A204.1 (cell line): ENCODE measurements at regions not wholly inside any gene's neighbourhood (a gene's known extent, or its start where the extent isn't known, plus 50 kb on each side); places are given as distances from the start of the nearest gene placed in this dataset.
"Not testable (repeated sequence)": the region's sequence is repeated elsewhere in the genome, so short reads cannot be mapped to it uniquely, and the experiment has no call there.

Experiments
- FAIRE-seq: peaks from 2 replicates; lab custom pipeline; 2012; peaks lifted over from hg19 to GRCh38; lab: Jason Lieb, UNC

DNA sequence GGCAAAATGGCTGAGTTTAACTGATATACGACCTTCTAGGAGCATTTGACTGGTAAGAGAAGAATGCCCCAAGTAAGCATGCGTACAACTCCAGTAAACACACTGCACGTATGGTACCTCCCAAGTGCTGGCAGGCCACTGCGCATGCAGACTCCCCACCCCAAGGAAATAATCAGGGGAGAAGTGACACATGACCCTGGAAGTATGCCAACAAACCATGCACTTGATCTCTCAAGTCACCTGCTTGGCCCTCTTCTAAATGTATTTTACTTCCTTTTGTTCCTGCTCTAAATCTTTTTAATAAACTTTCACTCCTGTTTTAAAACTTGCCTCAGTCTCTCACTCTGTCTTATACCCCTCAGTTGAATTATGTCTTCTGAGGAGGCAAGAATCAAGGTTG, 129.8 kb upstream of the COL5A2 start:
- no peak for FAIRE-seq

DNA sequence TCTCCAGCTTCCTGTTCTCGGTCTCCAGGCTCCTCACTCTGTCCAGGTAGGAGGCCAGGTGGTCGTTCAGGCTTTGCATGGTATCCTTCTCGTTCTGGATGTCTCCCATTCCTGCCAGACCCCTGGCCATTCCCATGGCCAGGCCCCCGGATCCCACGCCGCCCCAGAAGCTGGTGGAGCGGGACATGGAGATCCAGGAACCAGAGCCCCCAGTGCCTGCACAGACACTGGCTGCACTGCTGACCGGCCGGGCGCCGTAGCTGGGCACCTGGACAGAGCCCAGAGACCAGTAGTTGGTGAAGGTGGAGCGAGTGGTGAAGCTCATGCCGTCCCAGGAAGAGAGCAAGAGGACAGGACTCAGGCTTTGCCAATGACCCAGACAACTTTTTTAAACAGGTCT, 129.1 kb upstream of the WDR75 start:
- FAIRE-seq = no peak

DNA sequence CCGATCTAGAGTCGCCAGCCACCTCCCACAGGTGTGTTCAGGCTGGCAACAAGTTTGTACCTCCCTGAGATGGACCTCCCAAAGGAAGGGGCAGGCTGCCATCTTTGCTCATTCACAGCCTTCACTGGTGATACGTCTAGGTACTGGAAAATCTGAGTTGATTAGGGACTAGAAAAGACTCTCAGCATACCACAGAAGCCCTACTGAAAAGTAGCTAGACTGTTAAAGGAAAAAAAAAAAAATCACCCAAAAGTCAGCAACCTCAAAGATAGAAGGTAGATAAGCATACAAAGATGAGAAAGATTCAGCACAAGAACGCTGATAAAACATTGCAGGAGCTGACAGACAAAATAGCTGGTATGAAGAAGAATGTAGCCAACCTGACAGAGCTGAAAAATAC, 128.6 kb upstream of the WDR75 start:
- FAIRE-seq = no peak

DNA sequence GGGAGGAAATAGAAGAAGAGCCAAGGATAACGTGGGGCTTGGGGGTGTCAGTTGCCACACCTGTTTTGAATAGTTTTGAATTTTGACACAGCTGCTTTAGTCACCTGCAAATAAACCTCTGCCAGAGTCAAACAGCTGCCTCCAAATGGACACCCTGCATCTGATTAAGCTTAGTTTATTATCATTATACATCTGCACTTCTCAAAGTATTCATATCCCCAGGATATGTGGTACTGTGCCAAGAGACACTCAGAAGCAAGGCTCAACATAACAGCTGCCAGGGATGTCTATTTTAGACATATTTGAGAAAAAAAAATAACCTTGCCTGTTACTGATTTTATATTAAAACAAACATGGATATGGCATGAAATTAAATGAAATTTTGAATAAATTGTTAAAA, 122.5 kb upstream of the WDR75 start:
- no peak for FAIRE-seq

DNA sequence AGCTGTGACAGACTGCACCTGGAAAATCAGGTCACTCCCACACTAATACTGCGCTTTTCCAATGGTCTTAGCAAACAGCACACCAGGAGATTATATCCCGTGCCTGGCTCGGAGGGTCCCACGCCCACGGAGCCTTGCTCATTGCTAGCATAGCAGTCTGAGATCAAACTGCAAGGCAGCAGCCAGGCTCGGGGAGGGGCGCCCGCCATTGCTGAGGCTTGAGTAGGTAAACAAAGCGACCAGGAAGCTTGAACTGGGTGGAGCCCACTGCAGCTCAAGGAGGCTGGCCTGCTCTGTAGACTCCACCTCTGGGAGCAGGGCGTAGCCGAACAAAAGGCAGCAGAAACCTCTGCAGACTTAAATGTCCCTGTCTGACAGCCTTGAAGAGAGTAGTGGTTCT, 121.8 kb upstream of the WDR75 start:
- FAIRE-seq = not testable (repeated sequence)

DNA sequence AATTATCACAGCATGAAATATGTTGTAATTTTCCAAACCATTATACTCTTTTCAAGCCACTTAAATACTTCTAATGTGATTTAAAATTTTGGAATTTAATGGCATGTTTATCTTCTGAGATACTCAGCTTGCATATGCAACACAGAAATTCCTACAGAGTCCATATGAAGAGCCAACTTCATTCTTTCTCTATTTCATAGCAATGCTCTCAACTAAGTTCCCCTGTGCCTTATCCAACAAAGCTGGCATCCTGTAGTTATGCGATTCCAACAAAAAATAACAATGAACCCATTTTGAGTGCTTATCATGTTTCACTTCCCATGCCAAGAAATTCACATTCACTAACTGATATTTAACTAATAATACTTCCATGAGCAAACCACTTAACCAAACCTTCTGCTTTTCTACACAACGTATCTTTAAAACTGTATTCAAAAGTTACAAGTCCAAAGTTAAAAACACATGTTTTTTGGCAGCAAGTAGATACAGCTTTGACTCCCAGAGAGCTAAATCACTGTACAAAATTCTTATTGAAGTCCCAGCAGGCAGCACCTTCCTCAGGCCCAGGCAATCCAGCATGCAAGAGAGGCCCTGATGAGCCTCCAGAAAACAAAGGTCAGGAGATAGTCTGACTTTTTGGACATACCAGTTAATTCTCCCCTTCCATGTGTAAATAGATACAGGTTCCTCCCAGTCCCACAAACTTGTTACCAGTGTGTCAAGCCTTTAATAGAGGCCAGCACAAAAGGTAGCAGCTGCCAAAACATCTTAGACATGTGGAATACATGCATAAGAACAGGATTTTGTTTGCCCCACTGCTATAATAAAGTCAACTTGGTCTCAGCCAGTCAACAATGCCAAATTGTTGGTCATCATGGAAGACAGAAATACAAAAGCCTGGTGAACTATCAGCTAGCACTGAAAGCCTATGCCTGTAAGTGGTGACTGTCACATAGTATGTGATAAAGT, 113.1 kb upstream of the WDR75 start:
- FAIRE-seq = no peak

DNA sequence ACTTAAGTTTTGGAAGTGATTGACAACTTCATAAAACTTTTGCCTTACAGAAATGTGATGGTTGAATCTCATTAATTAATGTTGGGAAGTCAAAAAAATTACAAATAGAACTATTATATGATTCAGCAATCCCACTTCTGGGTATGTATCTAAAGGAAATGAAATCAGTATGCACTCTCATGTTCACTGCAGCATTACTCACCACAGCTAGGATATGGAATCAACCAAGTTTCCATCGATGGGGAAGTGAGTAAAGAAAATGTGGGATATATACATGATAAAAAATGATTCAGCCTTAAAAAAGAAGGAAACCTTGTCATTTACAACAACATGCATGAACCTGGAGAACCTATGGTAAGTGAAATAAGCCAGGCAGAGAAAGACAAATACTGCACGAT, 112.4 kb upstream of the WDR75 start:
- FAIRE-seq = no peak

DNA sequence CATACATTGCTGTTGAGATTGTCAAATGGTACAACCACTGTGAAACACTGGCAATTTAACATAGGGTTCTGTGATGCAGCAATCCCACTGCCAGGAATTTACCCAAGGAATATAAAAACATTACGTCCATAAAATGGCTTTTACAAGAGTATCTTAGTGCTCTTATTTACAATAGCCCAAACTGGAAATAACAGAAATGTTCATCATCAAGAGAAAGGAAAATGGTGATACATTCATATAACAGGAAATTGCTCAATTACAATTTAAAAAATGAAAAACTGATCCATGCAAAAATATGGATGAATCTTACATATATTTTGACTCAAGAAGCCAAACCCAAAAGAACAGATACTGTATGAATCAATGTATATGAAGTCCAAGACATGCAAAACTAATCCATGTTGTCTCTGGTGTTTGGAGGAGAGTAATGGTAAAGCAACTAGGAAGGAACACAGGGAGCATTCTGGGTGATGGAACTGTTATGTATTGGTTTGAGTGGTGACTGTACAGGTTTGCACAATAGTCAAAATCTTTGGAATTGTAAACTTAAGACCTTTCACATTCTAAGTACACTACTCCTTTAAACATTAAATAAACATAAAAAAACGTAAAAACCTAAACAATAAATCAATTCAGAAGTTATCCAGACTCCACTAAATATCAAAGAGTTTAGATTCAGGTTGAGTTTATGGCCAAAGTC, 104.8 kb upstream of the WDR75 start:
- FAIRE-seq = no peak

DNA sequence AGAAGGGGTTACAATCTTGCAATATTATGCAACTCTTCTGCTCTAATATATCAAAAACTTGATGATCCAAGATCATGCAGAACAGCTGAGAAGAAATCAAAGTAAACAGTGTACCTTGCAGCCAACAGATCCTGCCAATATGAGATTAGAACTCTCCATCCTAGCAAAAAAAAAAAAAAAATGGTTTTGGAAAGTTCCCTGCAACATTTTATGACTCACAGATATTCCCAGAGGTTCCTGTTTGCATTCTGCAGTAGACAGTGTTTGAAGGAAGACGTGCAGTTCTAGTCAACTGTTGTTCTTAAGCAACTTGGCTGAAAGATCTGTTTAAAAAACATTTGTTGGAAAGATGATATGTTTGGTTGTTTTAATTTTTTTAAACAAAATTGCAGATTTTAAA, 103.6 kb upstream of the WDR75 start:
- FAIRE-seq = no peak

DNA sequence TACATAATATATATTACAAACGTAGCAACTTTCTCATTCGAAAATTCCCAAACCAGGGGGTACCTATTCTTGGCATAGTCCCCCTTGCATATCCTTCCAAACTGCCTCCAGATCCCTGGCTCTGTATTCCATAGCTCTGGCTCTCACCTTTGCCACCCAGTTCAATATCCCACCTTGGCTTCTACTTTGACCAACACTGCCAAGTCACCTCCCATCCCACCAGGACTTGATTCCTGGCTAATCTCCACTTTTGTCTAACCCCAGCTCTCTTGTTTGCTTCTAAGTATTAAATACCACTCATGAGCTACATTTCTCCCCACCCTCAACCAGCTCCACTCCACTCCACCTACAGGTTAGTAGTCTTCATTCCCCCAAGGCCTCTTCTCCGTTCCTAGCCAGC, 103.2 kb upstream of the WDR75 start:
- FAIRE-seq = no peak

DNA sequence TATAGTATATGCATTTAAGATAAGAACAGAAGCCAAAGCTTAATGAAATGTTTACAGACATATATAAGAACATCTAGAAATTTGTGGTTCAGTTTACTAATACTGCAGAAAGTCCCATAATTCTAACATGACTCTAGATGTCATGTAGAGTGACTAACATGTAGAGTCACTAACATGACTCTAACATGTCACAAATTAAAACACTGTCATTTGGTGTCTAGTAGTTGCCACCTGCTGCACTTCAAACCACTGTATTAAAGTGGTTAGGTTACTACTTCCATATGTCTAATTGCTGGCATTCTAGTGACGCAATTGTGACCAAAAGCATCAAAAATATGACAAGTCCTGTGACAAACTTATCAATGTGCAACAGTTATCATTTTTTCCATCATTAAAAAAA, 100.2 kb upstream of the WDR75 start:
- no peak for FAIRE-seq

DNA sequence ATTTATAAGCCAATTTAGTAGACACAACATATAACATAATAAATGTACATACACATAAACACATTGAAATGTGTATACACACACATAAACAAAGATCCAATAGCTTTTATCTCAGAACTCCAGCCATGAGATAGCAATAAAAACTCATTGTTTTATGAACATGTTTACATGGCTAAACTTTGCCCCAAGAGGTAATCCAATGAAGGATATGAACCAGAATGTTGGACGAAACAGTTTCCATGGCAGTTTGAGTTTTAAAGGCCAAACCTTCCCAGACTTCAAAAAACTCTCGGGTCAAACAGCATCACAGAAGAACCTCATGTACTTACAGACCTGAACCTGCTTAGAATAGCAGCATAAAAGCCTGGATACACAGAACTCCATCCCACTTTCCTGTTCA, 97.2 kb upstream of the WDR75 start:
- FAIRE-seq = no peak

DNA sequence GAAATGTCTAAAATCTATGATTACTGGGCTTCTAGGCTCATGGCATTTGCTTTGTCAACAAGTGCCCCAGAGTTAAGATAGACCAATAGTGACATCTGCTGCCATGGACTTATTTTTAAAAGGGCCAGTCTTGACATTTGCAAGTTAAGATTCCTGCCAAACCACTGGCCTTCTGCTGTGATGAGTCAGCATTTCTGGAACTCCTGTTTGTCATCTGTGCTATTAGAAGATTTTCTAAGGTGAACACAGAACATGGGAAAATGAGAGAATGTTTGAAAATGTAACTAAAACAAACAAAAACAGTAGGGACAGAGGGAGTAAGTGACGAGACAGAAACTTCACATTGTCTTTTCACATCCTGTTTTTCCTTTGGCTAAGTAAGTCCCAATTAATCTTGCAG, 93.7 kb upstream of the WDR75 start:
- FAIRE-seq = no peak

DNA sequence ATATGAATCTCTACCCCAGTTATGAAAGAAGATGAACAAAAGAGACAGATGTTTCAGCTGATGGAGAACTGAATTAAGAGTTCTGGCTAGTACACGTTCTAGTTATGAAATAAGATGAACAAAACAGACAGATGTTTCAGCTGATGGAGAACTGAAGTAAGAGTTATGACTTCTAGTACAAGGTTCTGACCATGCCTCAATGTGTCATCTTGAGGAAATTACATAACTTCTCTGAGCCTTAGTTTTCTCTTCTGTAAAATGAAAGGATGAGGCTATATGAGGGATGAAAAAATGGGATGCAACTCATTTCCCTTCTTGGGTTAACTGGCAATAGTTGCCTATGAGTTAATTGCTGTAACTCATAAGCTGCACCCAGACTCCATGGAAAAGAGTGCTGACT, 92.9 kb upstream of the WDR75 start:
- no peak for FAIRE-seq

DNA sequence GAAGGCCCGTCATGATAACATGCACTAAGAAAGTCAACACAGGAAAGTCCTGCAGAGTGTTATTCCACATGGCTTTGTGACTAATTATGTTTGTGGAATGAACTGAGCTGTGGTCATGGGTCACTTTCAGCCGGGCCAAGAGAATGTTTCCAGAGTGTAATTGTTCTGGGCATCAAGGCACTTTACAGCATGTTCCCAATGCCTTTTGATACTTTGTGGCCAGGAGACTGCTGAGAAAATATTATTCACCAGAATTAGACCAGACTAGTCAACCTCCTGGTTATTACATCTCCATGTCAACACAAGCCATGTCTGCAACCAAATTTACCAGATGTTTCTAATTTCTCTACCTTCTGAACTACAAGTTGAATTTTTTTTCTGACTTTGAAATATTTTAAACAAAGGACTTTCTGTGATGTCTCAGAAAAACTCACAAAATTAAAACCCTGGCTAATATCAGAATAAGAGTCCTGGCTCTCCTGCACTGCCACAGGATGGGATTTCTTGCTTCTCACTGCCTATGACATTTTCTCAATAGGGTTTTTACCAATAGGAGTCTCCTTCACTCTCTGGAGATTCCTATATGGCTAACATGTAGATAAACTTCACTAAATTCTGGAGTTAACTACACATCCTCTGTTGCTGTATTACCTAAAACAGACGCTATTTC, 90.6 kb upstream of the WDR75 start:
- no peak for FAIRE-seq

DNA sequence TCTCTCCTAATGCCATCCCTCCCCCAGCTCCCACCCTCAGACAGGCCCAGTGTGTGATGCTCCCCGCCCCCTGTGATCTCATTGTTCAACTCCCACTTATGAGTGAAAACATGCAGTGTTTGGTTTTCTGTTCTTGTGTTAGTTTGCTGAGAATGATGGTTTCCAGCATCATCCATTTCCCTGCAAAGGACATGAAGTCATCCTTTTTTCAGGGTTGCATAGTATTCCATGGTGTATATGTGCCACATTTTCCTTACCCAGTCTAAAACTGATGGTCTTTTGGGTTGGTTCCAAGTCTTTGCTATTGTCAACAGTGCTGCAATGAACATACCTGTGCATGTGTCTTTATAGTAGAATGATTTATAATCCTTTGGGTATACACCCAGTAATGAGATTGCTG, 89.3 kb upstream of the WDR75 start:
- FAIRE-seq = not testable (repeated sequence)

DNA sequence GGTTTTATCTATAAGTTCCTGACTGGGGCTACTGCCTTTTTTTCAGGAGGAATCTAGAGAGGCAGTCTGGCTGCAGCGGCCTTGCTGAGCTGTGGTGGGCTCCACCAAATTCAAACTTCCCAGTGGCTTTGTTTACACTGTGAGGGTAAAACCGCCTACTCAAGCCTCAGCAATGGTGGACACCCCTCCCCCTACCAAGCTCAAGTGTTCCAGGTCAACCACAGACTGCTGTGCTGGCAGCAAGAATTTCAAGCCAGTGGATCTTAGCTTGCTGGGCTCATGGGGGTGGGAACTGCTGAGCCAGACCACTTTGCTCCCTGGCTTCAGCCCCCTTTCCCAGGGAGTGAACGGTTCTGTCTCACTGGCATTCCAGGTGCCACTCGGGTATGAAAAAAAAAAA, 83.9 kb upstream of the WDR75 start:
- FAIRE-seq = not testable (repeated sequence)

DNA sequence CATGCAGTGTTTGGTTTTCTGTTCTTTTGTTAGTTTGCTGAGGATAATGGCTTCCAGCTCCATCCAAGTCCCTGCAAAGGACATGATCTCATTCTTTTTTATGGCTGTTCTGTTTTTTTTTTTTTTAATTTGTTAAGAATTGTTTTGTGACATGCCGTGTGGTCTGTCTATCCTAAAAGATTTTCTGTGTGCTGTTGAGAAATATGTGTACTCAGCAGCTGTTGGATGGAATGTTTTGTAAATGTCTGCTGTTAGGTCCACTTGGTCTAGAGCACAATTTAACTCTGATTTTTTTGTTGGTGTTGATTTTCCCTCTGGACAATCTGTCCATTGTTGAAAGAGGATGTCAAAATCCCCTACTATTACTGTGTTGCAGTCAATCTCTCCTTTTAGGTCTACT, 80.4 kb upstream of the WDR75 start:
- no peak for FAIRE-seq

DNA sequence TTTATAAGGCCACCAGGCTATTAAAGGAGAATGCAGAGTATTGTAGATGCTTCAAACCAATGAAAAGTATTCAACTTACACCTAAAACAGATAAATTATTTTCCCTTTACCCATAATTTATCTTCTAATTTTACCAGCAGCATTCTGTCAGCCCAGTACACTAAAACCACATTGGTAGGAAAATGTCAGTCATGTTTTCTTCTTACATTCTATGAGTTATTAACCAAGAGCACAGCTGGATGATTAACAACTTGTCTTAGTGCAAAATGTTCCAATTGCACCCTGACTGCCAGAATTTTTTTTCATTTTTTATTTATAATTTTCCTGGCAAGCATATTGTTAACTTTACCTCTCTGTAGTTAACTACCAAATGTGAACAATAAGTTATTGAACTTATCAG, 79.0 kb upstream of the WDR75 start:
- no peak for FAIRE-seq

DNA sequence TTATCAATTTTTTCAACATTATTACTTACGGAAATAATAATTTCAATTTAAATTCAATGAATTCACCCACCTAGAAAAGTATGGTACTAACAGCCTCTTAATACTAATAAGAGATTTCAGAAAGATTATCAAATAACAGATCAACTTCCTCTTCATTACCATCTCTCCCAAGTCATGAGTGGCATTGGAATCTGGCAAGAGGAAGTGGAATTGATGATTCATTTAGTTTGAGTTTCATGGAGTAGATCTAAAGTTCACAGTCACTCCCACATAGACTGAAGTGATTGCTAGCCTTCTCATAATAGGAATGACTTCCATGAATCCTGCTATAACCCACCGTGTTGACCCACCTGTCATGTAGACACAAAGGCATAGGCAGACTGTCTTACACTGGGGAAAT, 77.7 kb upstream of the WDR75 start:
- no peak for FAIRE-seq

DNA sequence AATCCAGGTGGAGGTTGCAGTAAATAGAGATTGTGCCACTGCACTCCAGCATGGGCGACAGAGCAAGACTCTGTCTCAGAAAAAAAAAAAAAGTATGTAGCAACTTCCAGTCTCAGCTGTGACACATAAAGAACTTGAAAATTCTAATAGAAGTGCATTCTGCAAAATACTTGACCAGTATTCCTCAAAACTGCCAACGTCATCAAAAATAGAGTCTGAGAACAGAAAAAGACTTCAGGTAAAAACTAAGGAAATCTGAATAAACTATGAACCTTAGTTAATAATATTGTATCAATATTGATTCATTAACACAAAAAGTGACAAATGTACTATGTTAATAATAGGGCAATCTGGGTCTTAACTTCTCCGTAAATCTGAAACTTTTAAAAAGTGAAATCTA, 76.7 kb upstream of the WDR75 start:
- FAIRE-seq = no peak

DNA sequence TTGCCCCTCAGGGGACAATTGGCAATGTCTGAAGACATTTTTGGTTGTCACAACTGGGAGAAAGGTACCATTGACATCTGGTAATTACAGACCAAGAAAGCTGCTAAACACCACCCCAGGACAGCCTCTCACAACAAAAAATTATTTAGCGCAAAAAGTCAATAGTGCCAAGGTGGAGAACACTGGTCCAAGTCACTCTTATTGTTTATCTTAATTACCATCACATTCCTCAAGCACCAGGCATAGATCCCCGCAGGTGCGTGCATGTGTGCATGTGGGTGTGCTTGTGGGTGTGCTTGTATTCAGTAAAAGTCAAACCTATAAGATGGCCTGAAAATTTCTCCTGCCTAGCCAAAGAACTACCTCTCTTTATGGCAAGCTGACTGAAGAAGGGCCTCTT, 74.9 kb upstream of the WDR75 start:
- FAIRE-seq = no peak

DNA sequence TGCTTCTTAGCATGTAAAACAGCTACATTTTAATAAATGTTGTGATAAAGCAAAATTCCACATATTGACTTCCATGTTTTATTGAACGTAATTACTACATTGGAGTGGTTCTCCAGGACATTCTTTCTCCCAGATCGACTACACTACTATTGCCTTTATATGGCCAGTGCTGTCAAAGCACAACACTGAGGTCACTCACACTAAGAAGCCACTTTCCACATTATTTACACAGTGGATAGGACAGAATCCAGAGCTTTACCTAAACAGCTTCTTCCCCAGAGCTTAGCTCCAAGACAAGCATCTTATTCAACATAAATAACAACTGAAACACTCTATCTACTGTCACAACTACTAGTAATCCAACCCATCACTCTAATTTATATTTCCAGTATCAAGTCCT, 73.9 kb upstream of the WDR75 start:
- FAIRE-seq = no peak
